ENCODE measurements at regions not wholly inside any gene's neighbourhood (a gene's known extent, or its start where the extent isn't known, plus 50 kb on each side); places are given as distances from the start of the nearest gene placed in this dataset.
"Not testable (repeated sequence)": the region's sequence is repeated elsewhere in the genome, so short reads cannot be mapped to it uniquely, and the experiment has no call there.

GRCh38 chr3:177249203-177249602, 51.9 kb upstream of the TBL1XR1 start:
- DNase-seq = no peak

DNA sequence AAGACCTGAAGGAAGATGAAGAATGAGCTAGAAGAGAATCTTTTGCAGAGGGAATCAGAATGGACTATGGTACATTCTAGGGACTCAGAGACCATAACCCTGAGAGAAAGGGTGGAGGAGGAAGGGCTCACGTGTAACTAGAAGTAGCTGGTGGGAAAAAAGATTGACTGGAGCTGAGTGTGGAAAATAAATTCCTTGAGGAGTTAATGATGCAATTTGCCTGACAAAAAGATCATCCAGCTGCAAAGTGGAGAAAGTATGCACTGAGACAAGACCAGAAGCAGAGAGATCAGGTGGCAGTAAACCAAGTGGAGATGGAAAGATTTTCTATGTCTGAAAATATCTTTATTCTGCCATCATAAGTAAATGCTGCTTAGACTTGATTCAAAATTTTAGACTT, 52.9 kb upstream of the TBL1XR1 start:
- DNase-seq = no peak

GRCh38 chr3:177251755-177252154, 54.5 kb upstream of the TBL1XR1 start:
- DNase-seq = no peak

- no peak for DNase-seq
Observed at GRCh38 chr3:177257006-177257405, 59.7 kb upstream of the TBL1XR1 start.

DNA sequence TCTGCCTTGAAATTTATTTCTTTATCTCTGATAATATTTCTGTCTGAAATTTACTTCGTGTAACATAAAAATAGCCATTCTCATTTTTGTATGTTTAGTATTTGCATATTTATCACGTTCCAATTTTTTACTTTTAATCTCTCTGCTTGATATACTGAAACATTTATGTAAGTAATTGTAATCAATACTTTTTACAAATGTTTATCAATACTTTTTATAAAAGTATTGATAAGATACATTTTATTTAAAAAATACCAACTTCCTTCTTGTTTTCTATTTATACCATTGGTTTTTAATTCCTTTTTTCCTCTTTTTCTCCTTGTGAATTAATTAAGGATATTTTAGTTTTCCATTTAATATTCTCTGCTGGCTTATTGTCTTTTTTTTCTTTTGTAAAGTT, 60.3 kb upstream of the TBL1XR1 start:
- no peak for DNase-seq

DNA sequence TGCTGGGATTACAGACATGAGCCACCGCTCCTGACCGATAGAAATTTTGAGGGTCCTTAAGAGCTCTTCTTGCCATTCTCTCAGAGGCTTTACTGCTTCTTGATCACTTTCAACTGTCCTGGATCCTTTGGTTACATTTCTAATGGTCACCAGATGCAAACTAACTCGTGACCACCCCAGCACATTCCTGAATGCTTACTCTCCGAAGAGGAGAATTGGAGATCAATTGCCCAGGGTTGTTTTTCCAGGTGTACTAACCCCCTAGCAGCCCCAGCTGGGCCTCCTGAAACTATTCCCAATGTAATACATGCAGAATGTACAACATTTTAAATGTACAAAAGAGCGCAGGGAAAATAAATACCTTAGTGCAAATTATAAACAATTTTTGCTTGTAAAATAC, 65.1 kb upstream of the TBL1XR1 start:
- DNase-seq = no peak

DNA sequence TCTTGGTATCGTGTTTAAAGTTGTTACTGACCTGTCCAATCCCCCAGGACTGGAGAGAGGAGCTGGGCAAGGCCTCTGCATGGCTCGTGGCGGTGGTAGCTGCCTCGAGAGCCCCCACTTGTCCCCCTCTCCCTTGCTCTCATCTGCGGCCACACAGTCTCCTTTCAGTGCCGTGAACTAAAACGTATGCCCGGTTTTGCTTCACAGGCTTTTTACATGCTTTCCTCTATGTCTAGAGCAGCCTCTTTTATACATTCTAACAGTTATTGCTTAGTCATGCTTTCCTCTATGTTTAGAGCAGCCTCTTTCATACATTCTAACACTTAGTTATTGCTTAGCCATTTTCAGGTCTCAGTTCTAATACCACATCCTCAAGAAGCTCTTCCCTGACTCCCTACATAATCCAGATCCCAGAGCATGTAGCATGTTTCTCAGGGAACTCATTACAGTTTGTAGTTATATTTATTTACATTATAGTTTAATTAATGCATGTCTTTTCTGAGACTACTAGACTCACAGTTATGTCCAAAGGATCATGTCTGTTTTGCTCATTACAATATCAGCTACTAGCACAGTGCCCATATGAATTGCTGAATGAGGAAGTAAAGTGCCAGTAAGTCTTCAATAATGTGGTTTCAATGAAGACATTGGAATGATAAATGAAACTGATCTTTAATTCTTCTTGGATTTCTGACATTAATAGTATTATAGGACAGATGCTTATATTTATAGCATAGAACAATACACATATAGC, 66.5 kb upstream of the TBL1XR1 start:
- DNase-seq = peak; percentile 12

DNA sequence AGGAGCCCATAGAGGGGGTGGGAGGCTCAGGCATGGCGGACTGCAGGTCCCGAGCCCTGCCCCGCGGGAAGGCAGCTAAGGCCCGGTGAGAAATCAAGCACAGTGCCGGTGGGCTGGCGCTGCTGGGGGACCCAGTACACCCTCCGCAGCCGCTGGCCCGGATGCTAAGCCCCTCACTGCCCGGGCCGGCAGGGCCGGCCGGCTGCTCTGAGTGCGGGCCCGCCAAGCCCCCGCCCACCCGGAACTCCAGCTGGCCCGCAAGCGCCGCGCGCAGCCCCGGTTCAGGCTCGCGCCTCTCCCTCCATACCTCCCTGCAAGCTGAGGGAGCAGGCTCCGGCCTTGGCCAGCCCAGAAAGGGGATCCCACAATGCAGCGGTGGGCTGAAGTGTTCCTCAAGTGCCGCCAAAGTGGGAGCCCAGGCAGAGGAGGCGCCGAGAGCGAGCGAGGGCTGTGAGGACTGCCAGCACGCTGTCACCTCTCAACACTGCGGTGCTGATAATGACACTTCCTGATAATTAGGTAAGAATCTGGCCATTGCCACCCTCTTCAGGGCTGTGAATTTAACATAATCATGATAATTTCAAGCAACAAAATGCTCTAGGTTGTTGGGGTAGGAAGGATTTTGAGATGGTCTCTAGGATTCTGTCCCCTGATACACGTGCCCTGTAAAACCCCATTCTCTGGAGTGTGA, 74.7 kb upstream of the TBL1XR1 start:
- not testable (repeated sequence) for DNase-seq

GRCh38 chr3:177278016-177278415, 80.7 kb upstream of the TBL1XR1 start:
- DNase-seq = no peak

- DNase-seq = no peak
Observed at GRCh38 chr3:177279118-177279815, 82.0 kb upstream of the TBL1XR1 start.

GRCh38 chr3:177281292-177282118, 84.2 kb upstream of the TBL1XR1 start:
- no peak for DNase-seq

DNA sequence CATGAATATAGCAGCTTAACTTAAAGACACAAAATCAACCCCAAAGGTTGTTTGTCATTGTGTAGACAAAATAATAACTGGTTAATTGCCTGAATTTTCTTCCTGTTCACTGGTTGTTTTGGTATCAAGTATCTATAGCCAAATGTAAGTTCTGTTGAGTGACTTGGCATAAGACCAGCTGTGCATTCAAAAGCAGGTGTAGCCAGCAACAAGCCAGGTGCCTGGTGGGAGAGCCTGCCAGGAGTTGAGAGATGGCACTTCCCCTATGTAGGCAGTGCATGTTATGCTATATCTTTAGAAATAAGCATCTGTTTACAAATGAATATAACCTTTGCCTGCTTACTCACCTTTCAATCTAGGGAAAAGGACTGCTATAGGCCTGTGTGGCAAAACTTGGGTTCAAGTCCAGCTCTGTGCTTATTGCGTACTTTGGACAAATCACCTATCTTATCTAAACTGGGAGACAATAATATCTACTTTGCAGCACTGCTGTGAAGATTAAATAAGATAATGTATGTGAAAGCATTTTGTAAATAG, 84.9 kb upstream of the TBL1XR1 start:
- DNase-seq = no peak

DNA sequence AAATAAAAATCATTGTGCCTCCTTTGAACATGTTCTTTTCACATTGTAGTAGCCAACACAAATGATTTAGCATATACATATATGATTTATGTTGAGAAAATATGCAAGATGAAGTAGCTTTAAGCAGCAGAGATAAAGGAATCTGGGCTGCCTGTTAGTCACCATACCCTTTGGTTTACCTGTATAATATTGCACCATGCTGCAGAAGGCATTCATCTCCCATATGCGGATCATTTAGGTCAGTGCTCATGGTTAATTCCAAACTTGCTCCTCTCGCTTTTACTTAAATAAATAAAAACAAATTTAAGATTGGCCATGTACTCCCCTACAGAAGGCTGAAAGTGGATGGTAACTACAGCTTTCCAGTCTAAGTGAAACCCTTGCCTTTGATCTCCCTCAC, 86.7 kb upstream of the TBL1XR1 start:
- DNase-seq = peak; percentile 4

DNA sequence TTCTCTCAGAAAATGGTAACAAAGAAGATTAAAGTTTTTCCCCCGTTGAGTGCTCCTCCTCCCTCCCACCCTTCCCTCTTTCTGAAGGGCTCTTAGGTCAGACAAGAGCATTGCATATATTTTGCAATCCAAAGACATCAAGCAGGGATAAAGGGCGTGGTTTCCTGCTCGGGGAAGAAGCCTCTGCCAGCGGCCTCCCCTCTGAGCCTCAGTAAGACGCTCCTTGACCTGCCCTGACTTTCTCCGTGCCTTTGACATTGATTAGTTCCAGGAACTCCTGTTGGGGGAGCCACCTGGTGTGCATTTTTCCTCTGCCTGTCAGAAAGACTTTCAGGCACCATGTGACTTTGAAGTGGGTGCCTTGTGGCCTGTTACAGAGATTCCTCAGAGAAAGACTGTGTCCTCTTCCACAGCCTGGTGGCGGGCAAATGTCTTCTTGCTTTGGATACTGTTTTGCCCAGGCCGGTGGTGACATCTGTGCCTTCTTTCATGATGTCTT, 87.2 kb upstream of the TBL1XR1 start:
- peak; percentile 56 for DNase-seq

DNA sequence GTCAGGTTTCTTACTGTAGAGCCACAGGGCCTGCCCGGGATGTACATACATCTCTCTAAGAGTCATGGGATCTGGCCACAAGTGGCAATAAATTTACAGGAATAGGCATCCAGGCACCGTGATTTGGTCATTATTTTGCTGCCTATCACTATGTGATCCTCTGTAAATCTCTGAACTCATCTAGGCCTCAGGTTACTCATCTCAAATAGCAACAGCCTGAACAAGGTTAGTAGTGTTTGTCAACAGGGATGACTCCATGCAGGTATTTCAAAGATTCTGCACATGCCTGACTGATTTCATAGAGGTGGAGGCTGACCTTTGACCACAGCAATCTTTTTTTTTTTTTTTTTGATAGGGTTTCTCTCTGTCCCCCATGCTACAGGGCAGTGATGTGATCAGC, 88.8 kb upstream of the TBL1XR1 start:
- no peak for DNase-seq

DNA sequence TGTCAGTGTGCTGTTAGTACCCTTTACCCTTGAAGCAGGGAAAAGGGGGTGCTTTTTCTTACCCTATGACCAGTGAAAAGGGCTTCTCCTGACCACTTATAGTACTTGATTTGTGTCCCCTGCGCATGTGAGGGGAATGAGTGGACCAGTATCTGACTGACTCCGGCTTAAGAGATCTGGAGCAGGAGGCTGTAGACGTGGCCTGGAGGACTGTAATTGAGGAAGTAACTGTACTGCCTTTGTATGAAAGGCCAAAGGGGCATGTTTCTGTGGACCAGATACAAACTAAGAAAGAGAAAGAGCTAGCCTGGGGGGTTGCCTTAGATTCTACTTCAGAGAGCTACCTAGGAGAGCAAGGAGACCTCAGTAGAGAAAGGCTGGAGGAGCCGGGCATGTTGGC, 89.9 kb upstream of the TBL1XR1 start:
- no peak for DNase-seq

DNA sequence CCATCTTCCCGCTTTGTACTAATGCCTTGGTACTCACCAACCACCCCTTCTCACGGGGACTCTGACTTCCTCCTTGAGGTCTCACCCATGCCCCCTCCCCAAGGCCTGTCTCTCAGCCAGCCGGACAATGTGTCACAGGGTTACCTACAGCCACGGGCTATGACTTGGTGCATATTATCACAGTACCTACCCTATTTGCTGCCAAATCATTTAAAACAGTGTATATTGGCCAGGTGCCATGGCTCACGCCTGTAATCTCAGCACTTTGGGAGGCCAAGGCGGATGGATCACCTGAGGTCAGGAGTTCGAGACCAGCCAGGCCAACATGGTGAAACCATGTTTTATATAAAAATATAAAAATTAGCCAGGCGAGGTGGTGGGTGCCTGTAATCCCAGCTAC, 93.4 kb upstream of the TBL1XR1 start:
- DNase-seq = no peak

- DNase-seq = no peak
Observed at GRCh38 chr3:177294221-177294620, 96.9 kb upstream of the TBL1XR1 start.

- no peak for DNase-seq
Observed at GRCh38 chr3:177295116-177295515, 97.8 kb upstream of the TBL1XR1 start.

- DNase-seq = no peak
Observed at GRCh38 chr3:177299250-177299649, 102.0 kb upstream of the TBL1XR1 start.

GRCh38 chr3:177300039-177300833, 103.0 kb upstream of the TBL1XR1 start:
- DNase-seq = no peak

DNA sequence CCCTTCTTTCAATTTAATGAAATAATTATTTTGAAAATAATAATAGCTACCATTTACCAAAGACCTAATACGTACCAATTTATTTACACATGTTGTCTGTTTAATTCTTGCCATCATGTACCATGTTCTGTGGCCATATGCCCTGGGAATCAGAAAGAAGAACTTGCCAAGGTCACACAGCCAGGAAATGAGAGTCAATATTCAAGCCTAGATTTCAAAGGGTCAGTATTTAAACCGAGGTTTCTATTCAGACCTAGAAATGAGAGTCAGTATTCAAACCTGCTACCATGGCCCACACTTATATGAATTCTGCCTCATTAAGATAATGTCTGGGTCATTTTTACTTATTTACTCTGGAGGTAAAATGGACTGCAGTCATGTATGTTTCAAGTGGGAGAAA, 103.6 kb upstream of the TBL1XR1 start:
- DNase-seq = no peak
